ENCODE measurements at regions not wholly inside any gene's neighbourhood (a gene's known extent, or its start where the extent isn't known, plus 50 kb on each side); places are given as distances from the start of the nearest gene placed in this dataset.

DNA sequence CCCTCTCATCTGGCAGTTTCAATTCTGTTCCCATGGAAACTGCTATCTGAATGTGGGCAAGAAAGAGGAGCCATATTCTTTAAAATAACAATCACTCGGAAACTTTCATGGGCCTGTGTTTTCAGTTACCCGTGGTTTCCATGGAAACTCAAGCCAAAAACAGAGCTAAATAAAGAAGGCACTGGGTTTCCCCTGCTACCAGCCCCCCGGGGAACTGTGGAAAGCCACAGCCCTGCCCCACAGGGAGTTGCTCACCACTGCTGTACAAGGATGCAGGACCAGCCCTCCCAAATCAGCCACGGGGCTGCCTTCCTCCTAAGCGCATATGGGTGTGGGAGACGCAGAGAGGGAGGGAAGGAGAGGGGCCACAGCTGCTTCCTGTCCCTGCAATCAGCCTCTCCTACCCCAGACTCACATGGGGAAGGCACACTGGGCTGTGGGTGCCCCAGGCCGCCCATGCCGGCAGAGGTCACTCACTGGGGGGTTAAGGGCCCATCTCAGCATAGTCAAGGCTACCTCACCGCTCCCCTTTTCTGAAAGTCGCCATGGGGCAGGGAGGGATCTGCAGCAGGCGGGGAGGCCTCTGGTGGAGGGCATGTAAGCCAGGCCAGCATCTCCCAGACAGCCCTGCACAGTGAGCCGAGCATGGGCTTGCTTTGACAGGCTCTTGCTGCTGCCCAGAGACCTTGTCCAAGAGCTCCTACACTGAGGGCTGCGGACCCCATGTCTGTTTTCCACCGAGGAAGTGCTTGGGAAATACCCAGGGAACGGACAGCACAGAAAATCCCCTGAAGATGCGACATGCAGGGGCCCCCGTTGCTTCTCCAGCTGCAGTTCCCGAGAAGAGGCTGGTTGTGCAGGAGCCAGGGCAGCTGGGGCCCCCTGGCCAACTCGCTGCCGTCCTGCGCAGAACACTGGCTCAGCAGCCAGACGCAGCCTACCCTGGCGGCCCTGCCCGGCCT is 157.3 kb upstream of the PPP2R2D start:
- Histone ChIP-seq H3K27ac (ENCODE audit: insufficient read depth in 1 of 2, low read depth in 1 of 2, low read length in 2 of 2, poor library complexity in 1 of 2, severe bottlenecking in 2 of 2) (peak overlapping the region; percentile 90 to 96), H3K4me3 (ENCODE audit: control insufficient read depth in 1 of 7, extremely low read depth in 1 of 7, insufficient read depth in 4 of 7, low read depth in 2 of 7, low read length in 6 of 7) (peak overlapping the region in 2 of 7 experiments; percentile 16 to 37), H3K4me1 (ENCODE audit: control extremely low read depth in 1 of 4, control insufficient read depth in 4 of 4, insufficient read depth in 4 of 4, low read length in 3 of 4) (peaks cover 2 to 43% (median 18%) of the 10 kb centered on the region in 4 experiments), H3K9me3 (ENCODE audit: control extremely low read depth in 1 of 5, control insufficient read depth in 4 of 5, insufficient read depth in 2 of 5, low read depth in 1 of 5, low read length in 4 of 5) (peaks cover 0 to 11% (median 4%) of the 10 kb centered on the region in 5 experiments), H3K36me3 (ENCODE audit: control insufficient read depth in 4 of 4, insufficient read depth in 4 of 4, low read length in 3 of 4) (no peaks in the 10 kb centered on the region), H3K27me3 (replicated peaks in 2 of 5; ENCODE audit: control insufficient read depth in 4 of 5, insufficient read depth in 5 of 5, low read length in 4 of 5) (peaks cover 0 to 8% (median 4%) of the 10 kb centered on the region in 5 experiments)
- peak; percentile 95 to 99 (median 98) for DNase-seq
- POLR2A ChIA-PET: no interaction called here
- CTCF ChIA-PET: interaction anchor here (1.3 to 1.6 kb wide), 2 partner anchors 17 to 23 kb away, joined by 4 to 5 read pairs; no protein-coding TSS in a partner anchor
- 29% methylated on average over 18 of the region's 24 CpGs for WGBS (ENCODE audit: insufficient coverage)

DNA sequence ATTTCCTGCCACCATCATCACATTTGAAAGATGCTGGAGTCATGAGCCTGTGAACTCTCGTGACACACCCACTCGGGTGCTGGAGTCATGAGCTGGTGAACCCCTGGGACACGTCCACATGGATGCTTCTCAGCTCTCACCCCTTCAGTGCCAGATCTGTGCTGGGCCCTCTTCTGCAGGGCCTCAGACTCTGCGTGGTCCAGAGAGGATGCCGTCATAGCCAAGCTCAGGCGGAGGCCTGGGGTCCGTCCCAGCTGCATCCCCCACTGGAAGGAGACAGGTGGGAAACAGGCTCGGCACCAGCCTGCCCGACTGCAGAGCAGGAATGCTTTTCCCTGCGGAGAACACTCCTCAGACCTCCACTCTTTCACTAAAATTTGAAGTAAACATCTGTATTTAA is 156.5 kb upstream of the PPP2R2D start:
- Histone ChIP-seq H3K27me3 (replicated peaks in 2 of 5; ENCODE audit: control insufficient read depth in 4 of 5, insufficient read depth in 5 of 5, low read length in 4 of 5) (peaks cover 0 to 14% (median 10%) of the 10 kb centered on the region in 5 experiments), H3K4me3 (ENCODE audit: control insufficient read depth in 1 of 7, extremely low read depth in 1 of 7, insufficient read depth in 4 of 7, low read depth in 2 of 7, low read length in 6 of 7) (peak overlapping the region in 1 of 7 experiments; percentile 1), H3K9me3 (ENCODE audit: control extremely low read depth in 1 of 5, control insufficient read depth in 4 of 5, insufficient read depth in 2 of 5, low read depth in 1 of 5, low read length in 4 of 5) (peaks cover 0 to 11% (median 4%) of the 10 kb centered on the region in 5 experiments), H3K36me3 (ENCODE audit: control insufficient read depth in 4 of 4, insufficient read depth in 4 of 4, low read length in 3 of 4) (no peaks in the 10 kb centered on the region), H3K27ac (ENCODE audit: insufficient read depth in 1 of 2, low read depth in 1 of 2, low read length in 2 of 2, poor library complexity in 1 of 2, severe bottlenecking in 2 of 2) (no peak overlapping the region), H3K4me1 (ENCODE audit: control extremely low read depth in 1 of 4, control insufficient read depth in 4 of 4, insufficient read depth in 4 of 4, low read length in 3 of 4) (peaks cover 2 to 42% (median 18%) of the 10 kb centered on the region in 4 experiments)
- ChIA-PET CTCF (interaction anchor here (1.3 to 1.6 kb wide), 2 partner anchors 16 to 23 kb away, joined by 4 to 5 read pairs; no protein-coding TSS in a partner anchor), POLR2A (no interaction called here)
- no peak for DNase-seq
- WGBS (ENCODE audit: insufficient coverage): 85% methylated on average over 5 of the region's 10 CpGs

DNA sequence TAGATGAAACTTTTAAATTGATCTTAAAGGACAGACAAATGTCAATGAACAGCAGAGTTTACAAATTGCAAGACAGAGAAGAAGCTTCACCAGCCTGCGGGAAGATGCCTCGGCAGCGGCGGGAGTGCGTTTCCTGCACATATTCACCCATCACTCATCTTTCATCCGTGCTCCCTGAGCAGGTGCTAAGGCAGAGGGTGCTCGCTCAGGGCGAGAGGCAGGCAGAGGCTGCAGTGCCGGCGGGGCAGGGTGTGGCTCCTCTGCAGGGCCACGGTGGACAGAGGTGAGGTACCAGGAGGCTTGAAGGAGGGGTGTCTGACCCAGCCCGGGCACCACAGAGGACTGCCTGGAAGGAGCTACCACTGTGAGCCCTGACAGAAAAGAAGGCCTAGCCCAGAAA is 155.2 kb upstream of the PPP2R2D start:
- ChIA-PET POLR2A (no interaction called here), CTCF (no interaction called here)
- Histone ChIP-seq H3K27ac (ENCODE audit: insufficient read depth in 1 of 2, low read depth in 1 of 2, low read length in 2 of 2, poor library complexity in 1 of 2, severe bottlenecking in 2 of 2) (no peak overlapping the region), H3K27me3 (replicated peaks in 2 of 5; ENCODE audit: control insufficient read depth in 4 of 5, insufficient read depth in 5 of 5, low read length in 4 of 5) (peaks cover 0 to 25% (median 10%) of the 10 kb centered on the region in 5 experiments), H3K9me3 (ENCODE audit: control extremely low read depth in 1 of 5, control insufficient read depth in 4 of 5, insufficient read depth in 2 of 5, low read depth in 1 of 5, low read length in 4 of 5) (no peaks in the 10 kb centered on the region), H3K4me1 (ENCODE audit: control extremely low read depth in 1 of 4, control insufficient read depth in 4 of 4, insufficient read depth in 4 of 4, low read length in 3 of 4) (peaks cover 2 to 44% (median 22%) of the 10 kb centered on the region in 4 experiments), H3K36me3 (ENCODE audit: control insufficient read depth in 4 of 4, insufficient read depth in 4 of 4, low read length in 3 of 4) (no peaks in the 10 kb centered on the region), H3K4me3 (ENCODE audit: control insufficient read depth in 1 of 7, extremely low read depth in 1 of 7, insufficient read depth in 4 of 7, low read depth in 2 of 7, low read length in 6 of 7) (no peak overlapping the region)
- WGBS (ENCODE audit: insufficient coverage): 90% methylated on average over 8 of the region's 12 CpGs
- no peak for DNase-seq

DNA sequence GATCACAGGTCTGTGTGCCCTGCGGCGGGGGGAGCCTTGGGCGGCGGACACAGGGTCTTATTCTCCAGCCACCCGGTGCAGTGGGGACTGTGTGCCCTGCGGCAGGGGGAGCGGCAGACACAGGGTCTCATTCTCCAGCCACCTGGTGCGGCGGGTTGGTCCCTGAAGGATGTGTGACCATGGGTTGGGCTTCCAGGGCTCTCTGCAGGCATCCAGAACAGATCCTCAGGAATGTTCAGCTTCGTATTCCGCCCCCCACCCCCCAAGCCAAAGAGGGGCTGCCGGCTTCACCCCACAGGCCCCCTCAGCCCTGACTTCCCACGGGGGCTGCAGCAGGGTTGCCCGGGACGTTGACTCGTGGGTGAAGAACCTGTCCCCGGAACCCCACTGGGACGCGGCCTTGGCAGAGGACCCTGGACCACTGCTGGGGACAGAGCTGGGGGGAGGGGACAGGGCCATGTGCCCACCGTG is 154.5 kb upstream of the PPP2R2D start:
- 93% methylated on average over 7 of the region's 20 CpGs for WGBS (ENCODE audit: insufficient coverage)
- Histone ChIP-seq H3K36me3 (ENCODE audit: control insufficient read depth in 4 of 4, insufficient read depth in 4 of 4, low read length in 3 of 4) (no peaks in the 10 kb centered on the region), H3K9me3 (ENCODE audit: control extremely low read depth in 1 of 5, control insufficient read depth in 4 of 5, insufficient read depth in 2 of 5, low read depth in 1 of 5, low read length in 4 of 5) (no peaks in the 10 kb centered on the region), H3K27ac (ENCODE audit: insufficient read depth in 1 of 2, low read depth in 1 of 2, low read length in 2 of 2, poor library complexity in 1 of 2, severe bottlenecking in 2 of 2) (no peak overlapping the region), H3K4me1 (ENCODE audit: control extremely low read depth in 1 of 4, control insufficient read depth in 4 of 4, insufficient read depth in 4 of 4, low read length in 3 of 4) (peaks cover 2 to 44% (median 22%) of the 10 kb centered on the region in 4 experiments), H3K4me3 (ENCODE audit: control insufficient read depth in 1 of 7, extremely low read depth in 1 of 7, insufficient read depth in 4 of 7, low read depth in 2 of 7, low read length in 6 of 7) (no peak overlapping the region), H3K27me3 (replicated peaks in 2 of 5; ENCODE audit: control insufficient read depth in 4 of 5, insufficient read depth in 5 of 5, low read length in 4 of 5) (peaks cover 0 to 31% (median 10%) of the 10 kb centered on the region in 5 experiments)
- ChIA-PET POLR2A (no interaction called here), CTCF (interaction anchor here (0.6 to 1.5 kb wide), 2 partner anchors 11 to 251 kb away, joined by 3 to 4 read pairs; no protein-coding TSS in a partner anchor)
- DNase-seq: no peak

DNA sequence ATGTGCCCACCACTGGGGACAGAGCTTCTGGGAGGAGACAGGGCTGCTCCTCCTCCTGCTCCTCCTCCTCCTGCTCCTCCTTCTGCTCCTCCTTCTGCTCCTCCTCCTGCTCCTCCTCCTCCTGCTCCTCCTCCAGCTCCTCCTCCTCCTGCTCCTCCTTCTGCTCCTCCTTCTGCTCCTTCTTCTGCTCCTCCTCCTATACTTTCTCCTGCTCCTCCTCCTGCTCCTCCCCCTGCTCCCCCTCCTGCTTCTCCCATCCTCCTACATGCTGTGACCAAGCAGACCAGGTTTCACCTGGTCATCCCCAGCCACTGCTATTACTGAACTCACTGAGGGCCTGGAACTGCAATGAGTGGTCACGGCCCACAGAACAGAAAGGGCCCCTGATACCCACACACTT is 154.0 kb upstream of the PPP2R2D start:
- peaks cover 0 to 35% (median 10%) of the 10 kb centered on the region in 5 experiments for H3K27me3 ChIP-seq (replicated peaks in 2 of 5; ENCODE audit: control insufficient read depth in 4 of 5, insufficient read depth in 5 of 5, low read length in 4 of 5)
- no peak overlapping the region for H3K4me3 ChIP-seq (ENCODE audit: control insufficient read depth in 1 of 7, extremely low read depth in 1 of 7, insufficient read depth in 4 of 7, low read depth in 2 of 7, low read length in 6 of 7)
- CTCF ChIA-PET: interaction anchor here (0.6 to 1.5 kb wide), 2 partner anchors 10 to 251 kb away, joined by 3 to 4 read pairs; no protein-coding TSS in a partner anchor
- no CpG with 5 or more reads among the region's 1 CpG for WGBS (ENCODE audit: insufficient coverage)
- H3K9me3 ChIP-seq (ENCODE audit: control extremely low read depth in 1 of 5, control insufficient read depth in 4 of 5, insufficient read depth in 2 of 5, low read depth in 1 of 5, low read length in 4 of 5): no peaks in the 10 kb centered on the region
- no peaks in the 10 kb centered on the region for H3K36me3 ChIP-seq (ENCODE audit: control insufficient read depth in 4 of 4, insufficient read depth in 4 of 4, low read length in 3 of 4)
- POLR2A ChIA-PET: no interaction called here
- H3K4me1 ChIP-seq (ENCODE audit: control extremely low read depth in 1 of 4, control insufficient read depth in 4 of 4, insufficient read depth in 4 of 4, low read length in 3 of 4): peaks cover 2 to 45% (median 22%) of the 10 kb centered on the region in 4 experiments
- no peak for DNase-seq
- H3K27ac ChIP-seq (ENCODE audit: insufficient read depth in 1 of 2, low read depth in 1 of 2, low read length in 2 of 2, poor library complexity in 1 of 2, severe bottlenecking in 2 of 2): no peak overlapping the region

DNA sequence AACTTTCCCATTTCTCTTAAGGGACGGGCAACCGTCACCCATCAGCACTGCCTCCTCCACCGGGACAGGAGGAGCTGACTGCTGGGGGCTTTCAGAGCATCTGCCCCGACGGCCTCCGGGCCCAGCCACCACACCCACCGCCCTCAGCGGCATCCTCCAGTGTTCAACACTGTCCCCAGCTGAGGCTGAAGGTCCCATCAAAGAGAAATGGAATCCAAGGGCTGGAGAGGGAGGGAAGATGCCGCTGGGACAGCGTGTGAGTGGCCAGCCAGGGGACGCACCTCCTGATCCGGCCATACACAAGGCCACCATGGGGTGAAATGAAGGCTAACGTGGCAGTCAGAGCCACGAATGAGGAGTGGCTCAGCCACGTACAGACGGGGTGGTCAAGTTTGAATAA is 153.6 kb upstream of the PPP2R2D start:
- Histone ChIP-seq H3K27me3 (replicated peaks in 2 of 5; ENCODE audit: control insufficient read depth in 4 of 5, insufficient read depth in 5 of 5, low read length in 4 of 5) (peaks cover 0 to 39% (median 10%) of the 10 kb centered on the region in 5 experiments), H3K9me3 (ENCODE audit: control extremely low read depth in 1 of 5, control insufficient read depth in 4 of 5, insufficient read depth in 2 of 5, low read depth in 1 of 5, low read length in 4 of 5) (no peaks in the 10 kb centered on the region), H3K27ac (ENCODE audit: insufficient read depth in 1 of 2, low read depth in 1 of 2, low read length in 2 of 2, poor library complexity in 1 of 2, severe bottlenecking in 2 of 2) (no peak overlapping the region), H3K36me3 (ENCODE audit: control insufficient read depth in 4 of 4, insufficient read depth in 4 of 4, low read length in 3 of 4) (no peaks in the 10 kb centered on the region), H3K4me3 (ENCODE audit: control insufficient read depth in 1 of 7, extremely low read depth in 1 of 7, insufficient read depth in 4 of 7, low read depth in 2 of 7, low read length in 6 of 7) (no peak overlapping the region), H3K4me1 (ENCODE audit: control extremely low read depth in 1 of 4, control insufficient read depth in 4 of 4, insufficient read depth in 4 of 4, low read length in 3 of 4) (peaks cover 2 to 43% (median 21%) of the 10 kb centered on the region in 4 experiments)
- 92% methylated on average over 16 of the region's 16 CpGs for WGBS (ENCODE audit: insufficient coverage)
- ChIA-PET POLR2A (no interaction called here), CTCF (interaction anchor here (1.5 to 2.1 kb wide), 2 partner anchors 10 to 20 kb away, joined by 4 to 5 read pairs; no protein-coding TSS in a partner anchor)
- DNase-seq: no peak

All from common myeloid progenitor, CD34-positive (primary cell).